ENCODE measurements at regions not wholly inside any gene's neighbourhood (a gene's known extent, or its start where the extent isn't known, plus 50 kb on each side); places are given as distances from the start of the nearest gene placed in this dataset.
A peak's percentile ranks its signal among the peaks of the same experiment; 100 is the strongest.

GRCh38 chr18:24658302-24658701, 197.9 kb downstream of the HRH4 start:
- no peaks in the 10 kb centered on the region for H3K27me3 ChIP-seq (ENCODE audit: control insufficient read depth, insufficient read depth, low read length)
- H3K36me3 ChIP-seq (replicated peaks; ENCODE audit: control insufficient read depth, insufficient read depth, low read length) = no peaks in the 10 kb centered on the region
- H3K4me3 ChIP-seq (ENCODE audit: insufficient read depth, low read depth, low read length) = no peak overlapping the region
- DNase-seq = no peak

GRCh38 chr18:24659827-24660720, 199.6 kb downstream of the HRH4 start:
- no peak for DNase-seq
- Histone ChIP-seq H3K36me3 (replicated peaks; ENCODE audit: control insufficient read depth, insufficient read depth, low read length) (no peaks in the 10 kb centered on the region), H3K27me3 (ENCODE audit: control insufficient read depth, insufficient read depth, low read length) (no peaks in the 10 kb centered on the region), H3K4me3 (ENCODE audit: insufficient read depth, low read depth, low read length) (no peak overlapping the region)

GRCh38 chr18:24660956-24661355, 200.5 kb downstream of the HRH4 start:
- no peak for DNase-seq
- Histone ChIP-seq H3K27me3 (ENCODE audit: control insufficient read depth, insufficient read depth, low read length) (no peaks in the 10 kb centered on the region), H3K36me3 (replicated peaks; ENCODE audit: control insufficient read depth, insufficient read depth, low read length) (no peaks in the 10 kb centered on the region), H3K4me3 (ENCODE audit: insufficient read depth, low read depth, low read length) (no peak overlapping the region)

GRCh38 chr18:24662412-24662821, 202.0 kb downstream of the HRH4 start:
- Histone ChIP-seq H3K4me3 (ENCODE audit: insufficient read depth, low read depth, low read length) (no peak overlapping the region), H3K27me3 (ENCODE audit: control insufficient read depth, insufficient read depth, low read length) (no peaks in the 10 kb centered on the region), H3K36me3 (replicated peaks; ENCODE audit: control insufficient read depth, insufficient read depth, low read length) (no peaks in the 10 kb centered on the region)
- DNase-seq = no peak

GRCh38 chr18:24663026-24663425, 202.6 kb downstream of the HRH4 start:
- Histone ChIP-seq H3K36me3 (replicated peaks; ENCODE audit: control insufficient read depth, insufficient read depth, low read length) (no peaks in the 10 kb centered on the region), H3K27me3 (ENCODE audit: control insufficient read depth, insufficient read depth, low read length) (no peaks in the 10 kb centered on the region), H3K4me3 (ENCODE audit: insufficient read depth, low read depth, low read length) (no peak overlapping the region)
- no peak for DNase-seq

GRCh38 chr18:24669015-24669414, 208.6 kb downstream of the HRH4 start:
- no peaks in the 10 kb centered on the region for H3K36me3 ChIP-seq (replicated peaks; ENCODE audit: control insufficient read depth, insufficient read depth, low read length)
- DNase-seq = no peak
- no peaks in the 10 kb centered on the region for H3K27me3 ChIP-seq (ENCODE audit: control insufficient read depth, insufficient read depth, low read length)
- H3K4me3 ChIP-seq (ENCODE audit: insufficient read depth, low read depth, low read length) = no peak overlapping the region

- Histone ChIP-seq H3K4me3 (ENCODE audit: insufficient read depth, low read depth, low read length) (no peak overlapping the region), H3K36me3 (replicated peaks; ENCODE audit: control insufficient read depth, insufficient read depth, low read length) (no peaks in the 10 kb centered on the region), H3K27me3 (ENCODE audit: control insufficient read depth, insufficient read depth, low read length) (no peaks in the 10 kb centered on the region)
- DNase-seq = peak; percentile 17
These were observed 209.1 kb downstream of the HRH4 start for GRCh38 chr18:24669502-24669901.

GRCh38 chr18:24672165-24672941, 211.9 kb downstream of the HRH4 start:
- no peak for DNase-seq
- no peaks in the 10 kb centered on the region for H3K36me3 ChIP-seq (replicated peaks; ENCODE audit: control insufficient read depth, insufficient read depth, low read length)

GRCh38 chr18:24674200-24674599, 213.8 kb downstream of the HRH4 start:
- Histone ChIP-seq H3K27me3 (ENCODE audit: control insufficient read depth, insufficient read depth, low read length) (no peaks in the 10 kb centered on the region), H3K36me3 (replicated peaks; ENCODE audit: control insufficient read depth, insufficient read depth, low read length) (no peaks in the 10 kb centered on the region), H3K4me3 (ENCODE audit: insufficient read depth, low read depth, low read length) (no peak overlapping the region)
- DNase-seq = no peak

More at GRCh38 chr18:24672165-24672941, 211.9 kb downstream of the HRH4 start:
- no peaks in the 10 kb centered on the region for H3K27me3 ChIP-seq (ENCODE audit: control insufficient read depth, insufficient read depth, low read length)
- H3K4me3 ChIP-seq (ENCODE audit: insufficient read depth, low read depth, low read length) = no peak overlapping the region

- Histone ChIP-seq H3K27me3 (ENCODE audit: control insufficient read depth, insufficient read depth, low read length) (no peaks in the 10 kb centered on the region), H3K36me3 (replicated peaks; ENCODE audit: control insufficient read depth, insufficient read depth, low read length) (no peaks in the 10 kb centered on the region), H3K4me3 (ENCODE audit: insufficient read depth, low read depth, low read length) (no peak overlapping the region)
- DNase-seq = no peak
These were observed 214.2 kb downstream of the HRH4 start for GRCh38 chr18:24674605-24675004.

- H3K4me3 ChIP-seq (ENCODE audit: insufficient read depth, low read depth, low read length) = no peak overlapping the region
- DNase-seq = no peak
- no peaks in the 10 kb centered on the region for H3K27me3 ChIP-seq (ENCODE audit: control insufficient read depth, insufficient read depth, low read length)
- H3K36me3 ChIP-seq (replicated peaks; ENCODE audit: control insufficient read depth, insufficient read depth, low read length) = no peaks in the 10 kb centered on the region
These were observed 216.6 kb downstream of the HRH4 start for GRCh38 chr18:24677011-24677410.

GRCh38 chr18:24678107-24678506, 217.7 kb downstream of the HRH4 start:
- no peak for DNase-seq
- Histone ChIP-seq H3K27me3 (ENCODE audit: control insufficient read depth, insufficient read depth, low read length) (no peaks in the 10 kb centered on the region), H3K4me3 (ENCODE audit: insufficient read depth, low read depth, low read length) (no peak overlapping the region), H3K36me3 (replicated peaks; ENCODE audit: control insufficient read depth, insufficient read depth, low read length) (no peaks in the 10 kb centered on the region)

GRCh38 chr18:24678626-24679025, 218.2 kb downstream of the HRH4 start:
- H3K36me3 ChIP-seq (replicated peaks; ENCODE audit: control insufficient read depth, insufficient read depth, low read length) = no peaks in the 10 kb centered on the region
- H3K4me3 ChIP-seq (ENCODE audit: insufficient read depth, low read depth, low read length) = no peak overlapping the region
- DNase-seq = no peak
- H3K27me3 ChIP-seq (ENCODE audit: control insufficient read depth, insufficient read depth, low read length) = no peaks in the 10 kb centered on the region

- no peaks in the 10 kb centered on the region for H3K27me3 ChIP-seq (ENCODE audit: control insufficient read depth, insufficient read depth, low read length)
- no peaks in the 10 kb centered on the region for H3K36me3 ChIP-seq (replicated peaks; ENCODE audit: control insufficient read depth, insufficient read depth, low read length)
- no peak overlapping the region for H3K4me3 ChIP-seq (ENCODE audit: insufficient read depth, low read depth, low read length)
- no peak for DNase-seq
These were observed 218.6 kb downstream of the HRH4 start for GRCh38 chr18:24679062-24679461.

GRCh38 chr18:24683925-24684324, 223.5 kb downstream of the HRH4 start:
- Histone ChIP-seq H3K4me3 (ENCODE audit: insufficient read depth, low read depth, low read length) (no peak overlapping the region), H3K27me3 (ENCODE audit: control insufficient read depth, insufficient read depth, low read length) (no peaks in the 10 kb centered on the region), H3K36me3 (replicated peaks; ENCODE audit: control insufficient read depth, insufficient read depth, low read length) (no peaks in the 10 kb centered on the region)
- DNase-seq = peak; percentile 37

All from H7 (cell line).